GM19324 (cell line): ENCODE measurements at regions not wholly inside any gene's neighbourhood (a gene's known extent, or its start where the extent isn't known, plus 50 kb on each side); places are given as distances from the start of the nearest gene placed in this dataset.
"Not testable (repeated sequence)": the region's sequence is repeated elsewhere in the genome, so short reads cannot be mapped to it uniquely, and the experiment has no call there.

ENCODE experiments used
- ATAC-seq: cut with Tn5 transposase; IDR thresholded peaks from one replicate; pipeline ENCODE4 v1.9.1; 2021; ENCODE audit warnings: mild to moderate bottlenecking, moderate library complexity; ENCODE audit not compliant: unreplicated experiment, low FRiP score

DNA sequence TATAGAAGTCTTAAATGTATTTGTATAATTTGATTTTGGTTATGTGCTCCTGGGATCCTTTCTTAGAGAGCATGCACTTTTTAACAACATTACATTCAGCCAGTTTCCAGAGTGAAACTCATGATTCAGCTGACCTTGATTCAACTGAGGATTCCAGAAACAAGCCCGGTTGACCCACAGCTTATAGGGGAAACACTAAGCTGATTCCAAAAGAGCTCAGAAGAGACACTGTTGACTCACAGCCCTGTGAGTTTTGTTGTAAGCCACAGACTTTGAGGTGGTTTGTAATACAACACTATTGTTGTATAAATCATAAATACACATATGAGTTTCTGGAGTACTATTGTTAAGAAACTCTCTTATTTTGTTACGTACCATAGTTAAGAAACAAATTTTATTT lies 133.8 kb upstream of the MGAT4C start:
- no peak for ATAC-seq

DNA sequence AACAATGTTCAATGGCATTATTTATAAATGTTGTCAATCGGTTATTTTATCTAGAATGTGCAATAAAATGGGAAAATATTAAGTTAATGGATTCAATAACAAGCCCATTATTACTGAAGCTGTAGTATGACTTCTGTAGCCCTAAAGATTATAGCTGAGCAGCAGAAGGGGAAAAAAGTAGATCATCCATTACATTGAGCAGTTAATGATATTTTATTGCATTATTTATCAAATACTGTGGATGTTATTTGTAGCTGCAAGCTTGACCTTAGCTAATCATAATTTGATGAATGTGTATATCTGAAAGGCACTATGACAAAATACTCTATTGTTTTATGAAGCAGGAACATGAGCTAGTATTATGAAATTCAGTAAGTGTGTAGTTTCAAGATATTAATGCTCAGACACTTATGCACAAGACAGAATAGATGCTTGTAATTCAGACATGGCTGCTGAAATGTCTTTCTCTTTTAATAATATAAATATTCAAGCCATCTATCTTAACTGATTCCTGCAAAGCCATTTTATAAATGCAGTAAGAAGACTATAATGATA lies 131.5 kb upstream of the MGAT4C start:
- no peak for ATAC-seq

DNA sequence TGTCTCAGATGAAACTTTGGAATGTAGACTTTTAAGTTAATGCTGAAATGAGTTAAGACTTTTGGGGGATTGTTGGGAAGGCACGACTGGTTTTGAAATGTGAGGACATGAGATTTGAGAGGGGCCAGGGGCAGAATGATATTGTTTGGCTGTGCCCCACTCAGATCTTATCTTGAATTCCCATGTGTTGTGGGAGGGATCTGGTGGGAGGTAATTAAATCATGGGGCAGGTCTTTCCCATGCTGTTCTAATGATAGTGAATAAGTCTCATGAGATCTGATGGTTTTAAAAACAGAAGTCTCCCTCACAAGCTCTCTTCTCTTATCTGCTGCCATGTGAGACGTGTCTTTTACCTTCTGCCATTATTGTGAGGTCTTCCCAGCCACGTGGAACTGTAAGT lies 127.6 kb upstream of the MGAT4C start:
- not testable (repeated sequence) for ATAC-seq

DNA sequence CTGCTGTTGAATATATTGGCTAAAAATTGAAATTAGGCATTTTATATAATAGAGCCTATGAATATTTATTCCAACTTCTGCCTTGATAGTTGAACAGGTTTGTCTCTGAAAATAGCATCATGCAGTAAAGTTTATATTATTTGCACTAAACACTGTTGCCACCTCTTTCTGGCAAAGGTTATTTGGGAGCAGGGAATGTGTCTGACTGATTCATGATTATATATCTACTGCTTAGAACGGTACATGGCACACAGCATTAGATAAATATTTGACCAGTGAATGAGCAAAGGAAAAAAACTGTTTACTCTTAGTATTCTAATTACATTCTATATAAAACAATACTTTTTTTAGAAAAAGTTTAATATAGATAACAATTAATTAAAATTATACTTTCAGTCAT lies 123.1 kb upstream of the MGAT4C start:
- no peak for ATAC-seq

DNA sequence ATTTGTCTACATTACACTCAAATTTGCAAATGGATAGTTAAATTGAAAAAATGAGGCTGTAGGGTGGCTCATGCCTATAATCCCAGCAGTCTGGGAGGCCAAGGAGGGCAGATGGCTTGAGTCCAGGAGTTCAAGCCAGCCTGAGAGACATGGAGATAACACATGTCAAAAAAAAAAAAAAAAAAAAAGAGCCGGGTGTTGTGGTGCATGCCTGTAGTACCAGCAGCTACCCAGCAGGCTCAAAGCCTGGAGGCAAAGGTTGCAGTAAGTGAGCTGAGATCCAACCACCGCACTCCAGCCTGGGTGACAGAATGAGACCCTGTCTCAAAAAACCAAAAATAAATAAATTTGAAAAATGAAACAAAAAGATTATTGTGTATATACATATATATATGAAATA lies 119.9 kb upstream of the MGAT4C start:
- no peak for ATAC-seq

DNA sequence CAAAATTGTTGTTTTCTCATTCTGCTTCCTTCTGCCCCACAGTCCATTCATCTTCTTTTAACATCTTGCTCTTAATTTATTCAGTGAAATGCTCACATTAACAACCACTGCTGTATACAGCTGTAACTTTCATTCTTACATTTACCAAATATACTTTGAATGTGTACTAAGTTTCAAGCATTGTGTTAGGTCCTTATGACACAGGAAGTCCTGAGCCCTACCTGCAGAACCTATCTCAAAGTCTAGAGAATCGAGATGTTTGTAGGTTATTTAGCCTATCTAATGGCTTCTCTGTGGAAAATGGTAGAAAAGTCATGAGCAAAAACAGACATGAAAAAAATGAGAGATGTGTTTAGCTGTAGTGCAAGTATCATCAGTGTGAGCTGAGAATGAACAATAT lies 117.6 kb upstream of the MGAT4C start:
- ATAC-seq, result no peak

DNA sequence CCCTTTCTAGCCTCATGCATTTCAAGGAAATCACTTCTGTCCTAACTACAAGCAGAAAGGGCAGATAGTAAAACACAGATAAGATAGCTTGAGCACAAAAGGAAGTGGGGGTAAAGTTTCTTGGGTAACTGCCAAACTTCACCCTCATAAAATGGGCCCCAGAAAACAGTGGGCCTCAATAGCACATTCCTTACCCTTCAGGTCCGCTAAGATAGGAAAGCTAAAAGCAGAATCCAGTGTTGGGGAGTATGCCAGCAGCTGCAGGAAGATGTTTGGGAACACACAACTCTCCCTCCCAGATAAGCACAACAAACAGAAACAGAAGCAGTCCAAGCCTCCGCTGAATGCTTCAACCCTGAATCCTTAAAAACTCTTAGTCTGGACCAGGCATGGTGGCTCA lies 110.9 kb upstream of the MGAT4C start:
- ATAC-seq, result no peak

DNA sequence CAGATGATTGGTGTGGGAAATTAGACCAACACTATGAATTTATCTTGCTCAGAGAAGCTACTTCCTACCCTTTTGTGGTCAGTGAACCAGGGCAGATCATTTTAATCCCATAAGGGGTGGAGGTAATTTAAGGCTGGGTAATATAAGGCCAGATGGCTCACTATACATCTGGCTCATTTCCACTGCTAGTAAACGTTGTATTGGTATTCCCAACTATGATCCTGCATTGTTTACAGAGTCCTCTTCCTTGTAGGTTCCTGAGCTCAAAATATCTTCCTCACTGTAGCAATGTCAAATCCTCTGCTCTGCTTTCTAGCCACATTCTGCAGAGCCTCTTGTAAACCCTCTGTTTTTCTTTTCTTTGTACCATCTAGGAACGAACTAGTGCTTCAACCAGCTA lies 93.0 kb upstream of the MGAT4C start:
- ATAC-seq, result no peak

DNA sequence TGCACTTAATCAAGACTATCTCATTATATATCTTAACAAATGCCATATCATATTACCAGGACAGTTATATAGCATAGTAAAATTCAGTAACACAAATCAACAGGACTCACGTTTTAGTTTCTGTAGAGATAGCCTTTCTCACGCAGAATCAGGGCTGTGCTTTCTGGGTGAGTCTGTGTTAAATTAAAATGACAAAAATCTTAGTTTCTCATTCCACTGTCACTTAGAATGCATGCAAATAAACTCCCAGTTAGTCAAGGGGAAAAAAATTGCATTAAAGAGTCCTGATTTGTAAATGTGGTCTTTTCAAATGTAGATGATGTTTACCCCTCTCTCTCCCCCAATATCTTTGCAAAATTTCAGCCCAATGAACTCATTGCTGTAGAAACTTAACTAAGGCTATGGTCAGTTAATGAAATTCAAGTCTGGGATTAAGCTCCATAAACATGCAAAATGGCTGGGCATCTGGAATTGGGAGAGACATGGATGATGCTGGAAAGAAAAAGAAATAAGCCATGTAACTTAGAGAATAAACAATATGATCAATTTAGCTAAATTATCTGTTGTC lies 77.8 kb upstream of the MGAT4C start:
- no peak for ATAC-seq

DNA sequence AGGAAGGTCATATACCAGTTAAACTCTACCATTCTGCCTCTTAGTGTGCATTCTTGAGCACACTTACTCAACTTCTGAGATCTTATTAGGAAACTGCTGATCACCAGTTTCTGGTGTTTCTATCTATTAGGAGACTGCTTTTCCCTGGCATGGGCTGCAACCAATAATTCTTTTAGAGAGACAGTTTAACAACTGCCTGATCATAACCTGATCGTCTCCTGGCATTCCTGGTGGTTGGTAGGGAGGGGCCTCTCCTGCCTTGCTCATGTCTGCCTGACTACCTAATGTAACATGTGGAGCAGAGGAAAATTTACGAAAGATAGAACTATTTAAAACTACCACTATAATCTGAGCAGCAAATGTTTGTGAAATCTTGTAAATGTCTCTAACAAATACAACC lies 75.3 kb upstream of the MGAT4C start:
- no peak for ATAC-seq

DNA sequence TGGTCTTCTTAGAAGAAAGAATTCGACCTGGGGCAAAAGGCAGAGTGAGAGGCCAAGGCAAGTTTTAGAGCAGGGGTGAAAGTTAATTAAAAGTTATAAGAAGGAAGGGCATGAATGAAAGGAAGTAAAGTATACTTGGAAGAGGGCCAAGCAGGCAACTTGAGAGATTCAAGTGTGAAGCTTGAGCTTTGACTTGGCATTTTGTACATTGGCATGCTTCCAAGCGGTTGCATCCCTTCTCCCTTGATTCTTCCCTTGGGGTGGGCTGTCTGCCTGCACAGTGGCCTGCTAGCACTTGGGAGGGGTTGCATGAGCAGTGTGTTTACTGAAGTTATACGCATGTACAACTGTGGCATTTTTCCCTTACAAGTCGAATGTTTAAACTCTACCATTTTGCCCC lies 74.8 kb upstream of the MGAT4C start:
- ATAC-seq, result no peak

DNA sequence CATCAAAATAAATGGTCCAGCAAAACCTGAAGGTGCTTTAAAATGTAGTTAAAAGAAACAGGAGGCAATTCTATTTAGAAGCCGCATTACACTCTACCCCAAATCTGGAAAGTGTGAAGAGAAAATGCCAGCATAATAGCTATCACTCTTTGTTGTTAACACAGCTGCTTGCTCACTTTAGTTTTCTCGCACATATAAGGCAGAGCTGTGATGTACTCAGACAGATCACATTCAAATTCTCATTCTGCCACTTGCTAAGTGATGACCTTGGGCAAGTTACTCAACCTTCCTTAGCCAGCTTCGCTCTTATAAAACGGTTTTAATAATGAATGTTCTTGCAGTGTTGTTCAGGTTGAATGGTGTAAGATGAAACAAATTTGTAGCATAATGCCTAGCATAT lies 56.0 kb upstream of the MGAT4C start:
- no peak for ATAC-seq
